ENCODE measurements at regions not wholly inside any gene's neighbourhood (a gene's known extent, or its start where the extent isn't known, plus 50 kb on each side); places are given as distances from the start of the nearest gene placed in this dataset.

GRCh38 chrX:152037183-152037582, 62.7 kb upstream of the GABRE start:
- TF ChIP-seq MAX (IDR thresholded peaks at IDR 0.05; ENCODE audit: low read depth, low read length) (no peak), POLR2A (IDR thresholded peaks at IDR 0.05; ENCODE audit: low read depth, low read length) (no peak), HDGF (IDR thresholded peaks at IDR 0.05) (no peak)

Measured in GM12878 (cell line).